Stimulated activated CD4-positive, alpha-beta T cell treated with anti-CD3 and anti-CD28 coated beads, TNF-alpha, amount 100 ng/mL, for 24 hours (primary cell): ENCODE measurements at regions not wholly inside any gene's neighbourhood (a gene's known extent, or its start where the extent isn't known, plus 50 kb on each side); places are given as distances from the start of the nearest gene placed in this dataset.

Experiments
- DNase-seq, 3 experiments: peaks; one replicate each; pipeline ENCODE4 v3.0.0-alpha.2; 2020; ENCODE audit warnings: low read depth in 3 of 3

- DNase-seq = no peak
These were observed 112.2 kb upstream of the DIO3 start for GRCh38 chr14:101449114-101449513.

DNA sequence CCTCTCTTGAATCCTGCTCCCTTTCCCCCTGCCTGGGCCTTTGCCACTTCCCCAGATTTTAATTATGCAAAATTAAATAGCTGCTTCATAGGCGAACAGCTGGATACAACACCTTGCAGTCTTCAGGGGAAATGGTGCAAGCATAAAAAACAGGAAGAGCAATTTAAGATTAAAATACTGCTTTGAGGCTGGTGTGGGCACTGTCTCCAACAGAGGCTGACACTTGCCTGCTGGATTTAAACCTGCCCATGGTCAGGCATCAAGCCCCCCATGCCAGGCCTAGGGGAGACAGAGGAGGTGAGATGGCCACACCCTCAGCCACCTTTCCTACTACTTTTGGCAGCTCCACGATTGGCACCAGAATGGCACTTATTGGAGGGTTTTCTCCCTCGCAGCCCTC, 110.1 kb upstream of the DIO3 start:
- no peak for DNase-seq

DNA sequence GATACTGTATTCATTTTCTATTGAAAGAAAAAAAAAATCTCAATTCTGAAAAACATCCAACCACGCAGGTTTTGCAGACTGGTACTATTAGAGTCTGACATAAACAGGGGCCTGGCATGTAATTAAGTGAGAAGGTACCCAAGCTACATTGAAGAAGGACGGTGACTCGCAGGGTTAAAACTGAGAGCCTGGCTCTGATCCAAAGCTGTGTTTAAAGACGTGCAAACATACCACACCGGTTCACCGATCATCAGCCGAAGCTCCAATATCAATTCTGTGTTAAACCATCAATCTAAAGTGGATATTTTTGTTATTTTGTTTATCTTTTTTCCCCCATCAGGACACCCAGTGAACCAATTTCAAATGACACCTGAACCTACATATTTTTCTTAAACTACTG, 108.1 kb upstream of the DIO3 start:
- no peak for DNase-seq

DNA sequence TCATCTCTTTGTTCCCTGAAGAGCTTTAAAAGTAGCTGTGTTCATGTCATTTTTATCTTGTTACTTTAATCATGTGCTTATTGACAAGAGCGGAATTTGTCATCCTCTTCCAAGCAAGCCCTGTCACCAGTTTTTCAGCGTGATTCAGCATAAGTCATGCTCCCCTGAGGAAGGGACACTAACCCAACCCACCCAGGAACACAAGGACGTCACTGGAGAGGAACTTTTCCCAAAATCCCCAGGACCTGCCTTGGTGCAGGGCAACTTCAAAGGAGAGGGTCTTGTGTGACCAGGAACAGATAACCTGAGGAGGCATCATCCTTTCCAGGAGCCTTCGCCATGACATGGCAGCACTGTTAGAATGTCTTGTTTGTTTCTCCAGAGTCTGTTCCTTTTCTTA, 107.1 kb upstream of the DIO3 start:
- DNase-seq = no peak

- no peak for DNase-seq
These were observed 104.8 kb upstream of the DIO3 start for GRCh38 chr14:101456246-101457175.

- DNase-seq = no peak
These were observed 103.9 kb upstream of the DIO3 start for GRCh38 chr14:101457301-101457935.

DNA sequence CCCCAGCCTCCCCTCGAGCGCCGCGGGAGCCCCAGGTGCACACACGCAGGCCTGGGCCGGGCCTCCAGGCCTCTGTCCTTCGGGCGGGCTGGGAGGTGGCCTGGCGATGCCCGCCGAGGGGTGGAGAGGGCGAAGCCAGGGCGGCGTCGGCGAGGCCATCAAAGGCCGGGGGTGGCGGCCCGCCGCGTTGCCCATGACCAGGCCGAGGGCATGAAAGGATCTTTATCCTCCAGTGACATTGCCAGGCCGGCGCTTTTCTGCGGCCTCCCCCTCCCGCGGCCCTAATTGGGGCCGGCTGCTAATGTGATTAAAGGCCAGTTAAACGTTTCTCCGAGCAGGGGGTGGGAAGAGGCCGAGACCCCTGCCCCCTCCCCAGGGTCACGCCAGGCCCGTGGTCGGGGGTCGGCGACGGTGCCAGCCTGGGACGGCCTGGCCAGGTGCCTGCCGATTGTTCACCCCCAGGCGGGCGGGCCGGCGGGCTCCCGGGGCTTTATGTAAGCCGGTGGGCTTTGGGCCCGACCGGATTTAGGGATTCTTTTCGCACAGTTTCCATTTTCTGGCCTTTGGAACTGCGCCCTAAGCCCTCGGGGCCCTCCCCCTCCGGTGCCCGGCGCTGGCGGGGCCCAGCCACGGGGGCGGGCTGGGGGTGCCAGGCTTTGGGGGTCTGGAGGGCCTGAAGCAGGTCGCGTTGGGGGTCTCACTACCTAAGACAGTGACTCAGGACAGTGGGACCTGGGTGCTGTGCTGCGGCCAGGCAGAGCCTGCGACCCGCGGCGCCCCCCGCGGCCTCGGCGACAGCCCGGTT, 103.2 kb upstream of the DIO3 start:
- DNase-seq = no peak

DNA sequence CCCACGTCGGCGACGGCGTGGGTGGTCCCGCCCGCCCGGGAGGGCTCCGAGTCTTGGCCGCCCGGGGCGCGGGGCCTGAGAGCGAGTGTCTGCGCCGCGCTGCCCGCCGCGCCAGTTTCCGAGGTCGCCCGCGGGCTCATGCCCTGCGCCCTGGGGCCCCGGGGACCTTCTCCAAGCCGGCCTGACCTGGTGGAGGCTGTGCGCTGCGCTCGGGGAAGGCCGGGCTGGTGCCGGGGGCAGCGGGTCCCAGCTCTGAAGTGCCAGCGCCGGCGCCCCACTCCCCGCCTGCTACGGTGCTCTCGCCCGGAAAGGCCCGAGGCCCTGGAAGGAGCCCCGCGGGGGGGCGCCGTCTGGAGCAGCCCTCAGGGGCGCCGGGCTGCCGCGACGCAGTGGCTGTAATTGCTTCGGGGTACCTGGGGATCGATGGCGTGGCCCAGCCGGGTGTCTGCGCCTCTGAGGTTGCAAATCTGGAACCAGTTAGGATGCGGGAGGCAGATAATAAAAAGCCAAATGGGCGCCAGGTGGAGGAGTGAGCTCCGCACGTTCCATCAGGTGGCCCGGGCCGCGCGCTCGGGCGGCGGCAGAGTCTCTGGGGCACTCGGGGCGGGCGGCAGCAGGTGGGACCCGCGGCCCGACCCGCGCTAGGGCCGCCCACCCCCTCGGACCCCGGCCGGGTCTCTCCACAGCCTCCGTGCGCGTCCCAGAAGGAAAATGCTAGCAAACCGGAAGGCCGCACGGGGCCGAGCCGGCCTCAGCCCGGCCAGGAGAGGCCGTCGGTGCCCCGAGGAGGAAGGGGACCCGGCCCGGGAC, 102.3 kb upstream of the DIO3 start:
- no peak for DNase-seq

DNA sequence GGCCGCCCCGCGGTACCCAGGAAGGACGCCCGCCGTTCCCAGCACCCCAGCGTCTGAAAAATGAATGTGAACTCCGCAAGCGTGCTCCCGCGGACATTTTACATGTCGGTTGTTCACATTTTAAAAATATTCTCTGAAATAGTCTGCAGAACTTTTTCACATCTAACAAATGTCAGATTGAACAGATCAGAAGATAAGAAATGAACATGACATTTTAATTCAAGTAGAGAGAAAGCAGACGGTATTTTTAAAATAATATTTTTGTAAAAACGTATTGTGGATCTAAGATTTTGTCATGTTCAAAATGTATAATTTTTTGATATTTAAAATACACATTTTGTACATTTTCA, 101.8 kb upstream of the DIO3 start:
- no peak for DNase-seq

DNA sequence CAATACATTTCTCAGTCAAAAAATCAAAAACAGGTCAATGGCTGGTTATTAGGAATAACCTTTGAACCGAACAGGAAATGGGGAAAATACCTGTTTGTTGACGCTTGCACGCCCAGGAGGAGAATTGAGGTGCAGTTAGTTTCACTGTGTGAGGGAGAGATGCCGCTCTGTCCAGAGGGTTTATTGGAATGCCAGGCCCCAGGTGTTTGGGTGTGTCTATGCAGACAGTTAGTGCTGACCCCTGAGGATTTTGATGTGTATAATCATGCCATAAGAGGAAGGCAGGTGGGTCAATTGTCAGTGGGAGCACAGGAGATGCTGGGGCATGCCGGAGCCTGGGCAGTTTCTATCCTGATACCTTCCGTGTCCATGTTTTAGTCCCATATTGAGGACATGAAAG, 100.8 kb upstream of the DIO3 start:
- DNase-seq = no peak

DNA sequence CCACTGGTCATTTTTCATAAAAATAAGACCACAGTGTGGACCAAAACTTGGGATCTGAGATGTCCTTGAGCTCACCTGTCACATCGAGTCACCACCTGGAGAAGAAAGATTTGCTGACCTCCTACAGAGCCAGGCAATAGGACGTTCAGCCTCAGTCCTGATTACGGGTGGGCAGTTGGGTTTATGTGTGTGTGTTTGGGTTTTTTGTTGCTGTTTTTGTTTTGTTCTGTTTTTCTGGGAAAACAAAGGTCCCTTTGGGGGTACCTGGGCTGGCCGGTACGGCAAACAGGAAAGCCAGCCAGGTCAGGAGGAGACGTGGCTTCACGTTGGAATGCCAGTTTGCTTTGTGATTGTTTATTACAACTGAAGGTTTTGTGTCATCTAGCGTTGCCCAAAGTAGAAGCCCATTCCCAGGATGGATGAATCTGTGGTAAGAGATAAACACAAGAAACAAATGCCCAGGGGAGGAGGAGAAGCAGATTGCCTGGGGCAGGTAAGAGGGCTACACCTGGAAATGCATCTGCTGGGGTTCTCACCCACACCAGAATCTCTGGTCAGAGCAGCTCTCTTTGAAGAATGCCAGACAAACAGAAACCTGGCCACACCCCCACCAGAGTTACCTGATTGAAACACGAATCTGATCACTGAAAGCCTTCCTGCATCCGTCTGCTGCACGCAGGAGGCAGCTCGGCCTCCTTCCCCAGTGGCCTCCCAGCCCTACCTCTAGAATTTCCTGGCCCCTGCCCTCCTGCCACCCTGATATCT, 100.1 kb upstream of the DIO3 start:
- no peak for DNase-seq

DNA sequence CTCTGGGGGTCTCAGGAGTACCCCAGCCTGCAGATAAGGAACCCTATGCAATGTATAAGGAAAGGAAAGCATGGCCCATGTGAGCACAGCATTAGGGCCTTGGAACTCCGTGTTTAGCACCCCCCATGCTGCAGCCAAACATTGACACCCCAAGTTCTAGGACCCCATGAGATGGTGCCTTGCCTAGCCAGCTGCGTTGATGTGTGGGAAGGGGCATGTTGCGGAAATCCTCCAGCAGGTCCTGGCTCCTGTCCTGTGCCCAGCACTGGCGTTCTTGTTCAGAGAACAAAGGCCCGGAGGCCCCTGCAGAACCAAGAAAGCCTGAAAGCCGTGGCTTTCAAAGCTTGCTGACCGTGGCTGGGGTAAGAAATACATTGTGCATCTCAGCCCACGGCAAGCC, 99.4 kb upstream of the DIO3 start:
- DNase-seq = no peak

DNA sequence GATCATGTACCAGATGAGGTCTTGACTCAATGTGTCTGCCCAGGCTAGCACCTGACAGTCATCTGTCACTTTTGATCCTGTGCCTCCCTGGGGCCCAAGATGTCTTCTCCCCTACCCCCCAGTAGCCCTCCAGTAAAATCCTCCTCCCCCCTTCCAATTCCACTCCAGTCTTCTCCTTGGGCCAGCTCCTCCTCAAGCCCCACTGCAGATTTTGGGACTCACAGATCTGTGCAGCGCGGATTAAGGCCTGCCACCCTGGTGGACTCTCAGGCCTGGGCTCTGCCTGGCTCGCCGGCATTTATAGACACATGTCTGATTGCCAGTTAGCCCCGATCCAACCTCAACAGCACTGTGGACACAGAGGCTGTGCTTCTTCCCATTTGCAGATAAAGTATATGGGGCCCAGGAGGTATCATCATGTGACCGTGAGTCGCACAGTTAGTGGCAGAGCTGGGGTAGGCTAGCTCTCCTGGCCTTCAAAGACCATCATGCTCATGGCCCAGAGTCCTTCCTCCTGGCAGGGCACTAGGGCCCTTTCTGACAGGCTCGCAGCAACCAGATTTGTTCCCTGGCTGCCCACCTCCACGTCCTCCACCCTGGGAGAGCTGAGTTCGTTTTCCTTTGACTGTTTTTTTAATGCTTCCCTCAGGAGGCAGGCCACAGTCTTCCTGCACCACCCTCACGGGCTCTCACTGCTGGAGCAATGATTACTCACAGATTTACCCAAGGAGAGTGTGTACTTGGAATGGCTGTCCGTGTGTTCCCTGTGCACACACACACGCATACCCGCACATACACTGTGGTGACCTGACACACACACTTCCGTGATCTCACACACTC, 98.3 kb upstream of the DIO3 start:
- no peak for DNase-seq

DNA sequence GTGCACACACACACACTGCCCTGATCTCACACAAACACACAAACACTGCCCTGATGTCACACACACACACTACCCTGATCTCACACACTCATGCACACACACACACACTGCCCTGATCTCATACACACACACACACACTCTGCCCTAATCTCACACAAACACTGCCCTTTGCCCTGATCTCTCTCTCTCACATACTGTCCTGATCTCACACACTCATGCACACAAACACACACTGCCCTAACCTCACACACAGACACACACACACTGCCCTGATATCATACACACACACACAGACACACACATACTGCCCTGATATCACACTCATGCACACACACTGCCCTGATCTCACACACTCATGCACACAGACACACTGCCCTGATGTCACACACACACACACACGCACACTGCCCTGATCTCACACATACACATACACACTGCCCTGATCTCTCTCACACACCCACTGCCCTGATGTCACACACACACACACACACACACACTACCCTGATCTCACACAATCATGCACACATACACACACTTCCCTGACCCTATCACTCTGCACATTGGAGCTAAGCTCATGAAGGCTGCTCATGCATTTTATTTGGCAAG, 97.6 kb upstream of the DIO3 start:
- DNase-seq = no peak

DNA sequence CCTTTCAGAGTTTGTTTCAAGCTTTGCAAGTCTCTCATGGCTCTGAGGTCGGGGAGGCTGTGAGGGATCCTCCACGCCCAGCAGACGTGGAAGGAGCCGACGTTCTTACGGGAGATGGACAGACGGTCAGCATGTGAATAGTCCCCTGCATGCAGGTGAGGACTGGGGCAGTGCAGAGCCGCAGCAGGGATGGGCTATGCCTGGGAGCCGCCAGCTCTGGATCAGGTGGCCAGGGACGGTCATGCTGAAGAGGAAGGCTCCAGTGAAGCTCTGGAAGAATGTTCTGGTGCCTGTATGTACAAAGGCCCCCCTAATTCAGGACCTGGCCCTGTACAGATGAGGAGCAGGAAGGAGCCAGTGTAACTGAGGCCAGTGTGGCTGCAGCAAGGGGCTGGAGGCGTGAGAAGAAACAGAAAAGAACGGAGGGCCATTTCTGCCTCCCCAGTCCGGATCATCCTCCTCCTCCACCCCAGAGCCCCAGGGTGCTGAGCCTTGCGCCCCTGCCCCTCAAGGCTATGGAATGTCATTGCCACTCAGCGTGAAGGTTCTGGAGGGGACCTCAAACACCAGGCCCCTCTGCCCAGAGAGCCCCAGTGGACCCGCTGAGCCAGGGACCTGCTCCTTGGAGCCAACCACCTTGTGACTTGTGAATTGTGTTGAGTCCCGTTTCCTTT, 96.8 kb upstream of the DIO3 start:
- DNase-seq = no peak

DNA sequence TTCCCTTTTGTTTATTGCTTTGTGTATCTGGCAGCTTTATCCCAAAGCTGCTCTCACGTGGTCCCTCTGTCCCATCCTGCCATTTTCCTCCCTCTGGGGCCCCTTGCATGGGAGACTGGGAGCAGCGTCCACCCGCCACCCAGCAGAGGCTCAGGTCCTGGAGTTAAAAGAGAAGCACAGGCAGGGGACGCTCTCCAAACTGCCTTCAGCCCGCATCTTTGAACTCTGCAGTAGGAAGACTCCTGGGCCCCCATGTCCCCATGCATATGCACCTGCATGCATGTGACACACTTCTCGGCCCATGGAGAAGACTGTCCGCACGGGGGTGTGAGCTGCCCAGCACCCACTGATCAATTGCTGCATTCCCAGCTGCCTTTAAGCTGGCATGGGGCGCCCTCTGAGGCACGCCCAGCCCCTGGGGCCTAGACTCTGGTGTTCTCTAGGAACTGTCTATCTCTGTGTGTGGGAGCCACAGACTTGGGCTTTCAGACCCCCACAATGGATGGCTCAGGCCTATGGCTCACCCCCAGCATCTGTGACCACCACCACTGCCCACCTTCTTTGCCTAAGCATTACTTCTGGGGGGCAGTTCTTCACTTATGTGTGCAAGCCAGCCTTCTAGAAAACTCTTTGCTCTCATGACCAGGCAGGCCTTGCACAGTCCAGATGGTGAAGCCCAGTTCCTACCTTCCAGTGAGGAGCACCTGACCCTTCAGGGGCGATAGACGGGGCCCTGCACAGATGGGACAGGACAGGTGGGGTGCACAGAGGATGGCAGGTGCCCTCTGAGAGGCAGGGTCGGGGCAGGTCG, 96.1 kb upstream of the DIO3 start:
- no peak for DNase-seq

DNA sequence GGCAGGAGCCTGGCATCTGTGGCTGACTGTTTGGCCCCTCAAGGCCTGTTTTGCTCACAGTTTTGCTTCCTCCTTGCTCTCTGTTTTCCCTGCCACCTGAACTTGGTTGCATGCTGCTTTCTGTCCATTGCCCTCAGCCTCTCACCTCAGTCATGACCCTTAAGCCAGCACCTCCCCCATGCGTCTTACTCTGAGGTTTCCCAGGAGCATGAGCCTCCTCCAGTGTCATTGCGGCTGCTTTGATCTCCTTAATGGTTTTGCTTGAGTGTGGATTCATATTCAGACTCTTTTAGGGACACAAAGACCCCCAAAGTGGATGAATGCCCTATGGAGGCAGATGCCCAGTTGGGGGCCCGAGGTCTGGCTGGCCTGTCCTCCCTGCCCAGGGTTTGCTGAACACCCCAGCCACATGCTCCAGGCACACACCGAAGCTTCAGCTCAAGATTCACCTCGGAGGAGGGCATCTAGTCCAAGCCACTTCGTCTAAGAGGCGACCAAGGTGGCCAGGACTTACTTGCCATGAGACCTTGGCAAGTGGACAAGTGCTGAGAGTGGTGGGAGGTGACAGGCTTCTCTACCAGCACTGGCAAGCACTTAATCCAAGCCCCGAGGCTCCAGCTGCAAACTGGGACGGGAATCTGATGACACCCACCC, 95.4 kb upstream of the DIO3 start:
- DNase-seq = no peak
